GM23338 (cell line): ENCODE measurements at regions not wholly inside any gene's neighbourhood (a gene's known extent, or its start where the extent isn't known, plus 50 kb on each side); places are given as distances from the start of the nearest gene placed in this dataset.

Source experiments
- CTCF ChIP-seq, 2 experiments: fragments of 200-600 bp in 1 of 2; sonication (generic) in 1 of 2; conservative IDR thresholded peaks; 2 replicates each; pipeline versions ENCODE4 v1.5.1 to v1.6.1; 2016 to 2017; ENCODE audit warnings: antibody characterized with exemption in 2 of 2, low read depth in 2 of 2, mild to moderate bottlenecking in 2 of 2, moderate library complexity in 1 of 2
- ETS1 ChIP-seq: IDR thresholded peaks from 2 replicates; pipeline ENCODE4 v1.6.1; 2016; ENCODE audit warnings: antibody characterized with exemption
- POLR2AphosphoS5 ChIP-seq: IDR thresholded peaks from 2 replicates; pipeline ENCODE4 v1.6.1; 2016; ENCODE audit warnings: antibody characterized with exemption, low read depth

- TF ChIP-seq CTCF (conservative IDR thresholded peaks at IDR 0.05; ENCODE audit: low read depth in 2 of 2) (no peak), ETS1 (no peak), POLR2AphosphoS5 (no peak)
These were observed 445.3 kb downstream of the HTR7 start for GRCh38 chr10:90412582-90412981.
